KOPT-K1 (cell line): ENCODE measurements at regions not wholly inside any gene's neighbourhood (a gene's known extent, or its start where the extent isn't known, plus 50 kb on each side); places are given as distances from the start of the nearest gene placed in this dataset.

Experiments used
- H3K27ac ChIP-seq: fragments of 200-600 bp; sonication (generic); 2 replicates; pipeline ENCODE4 v1.5.1; 2016; ENCODE audit warnings: antibody characterized with exemption, mild to moderate bottlenecking, low read depth, low read length; ENCODE audit not compliant: poor library complexity, severe bottlenecking
- H3K36me3 ChIP-seq: fragments of 200-600 bp; sonication (generic); 2 replicates; pipeline ENCODE4 v1.5.1; 2017; ENCODE audit warnings: antibody characterized with exemption, mild to moderate bottlenecking, low read length, moderate library complexity; ENCODE audit not compliant: insufficient read depth
- H3K9me3 ChIP-seq: fragments of 200-600 bp; sonication (generic); 2 replicates; pipeline ENCODE4 v1.5.1; 2017; ENCODE audit warnings: antibody characterized with exemption, low read length, mild to moderate bottlenecking; ENCODE audit not compliant: insufficient read depth, poor library complexity, severe bottlenecking

- Histone ChIP-seq H3K36me3 (no peaks in the 10 kb centered on the region), H3K9me3 (peaks cover 7% of the 10 kb centered on the region), H3K27ac (no peak overlapping the region)
Observed at GRCh38 chr5:129363991-129364390, 96.1 kb upstream of the ADAMTS19 start.

GRCh38 chr5:129367883-129368282, 92.2 kb upstream of the ADAMTS19 start:
- peaks cover 7% of the 10 kb centered on the region for H3K9me3 ChIP-seq
- no peaks in the 10 kb centered on the region for H3K36me3 ChIP-seq
- H3K27ac ChIP-seq = no peak overlapping the region

- Histone ChIP-seq H3K36me3 (no peaks in the 10 kb centered on the region), H3K9me3 (no peaks in the 10 kb centered on the region), H3K27ac (no peak overlapping the region)
Observed at GRCh38 chr5:129372025-129372424, 88.1 kb upstream of the ADAMTS19 start.

DNA sequence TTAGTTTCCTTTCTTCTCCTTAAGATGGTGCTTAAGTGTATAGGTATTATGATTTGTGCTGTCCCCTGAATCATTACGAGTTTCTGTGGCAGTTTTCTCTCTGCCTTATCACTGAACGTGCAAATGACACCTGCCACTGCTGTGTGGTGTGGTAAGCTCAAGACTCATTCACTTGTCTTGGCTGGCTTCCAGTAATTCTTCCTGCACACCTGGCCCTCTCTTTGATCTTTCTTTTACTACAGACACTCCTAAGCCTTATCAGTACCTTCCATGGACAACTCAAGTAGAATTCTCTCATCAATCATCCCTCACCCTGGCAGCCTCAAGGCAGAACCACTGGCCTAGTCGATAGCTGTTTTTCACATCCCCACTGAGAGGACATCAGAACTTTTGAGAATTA, 82.6 kb upstream of the ADAMTS19 start:
- Histone ChIP-seq H3K36me3 (no peaks in the 10 kb centered on the region), H3K9me3 (no peaks in the 10 kb centered on the region), H3K27ac (peak overlapping the region; percentile 59)

DNA sequence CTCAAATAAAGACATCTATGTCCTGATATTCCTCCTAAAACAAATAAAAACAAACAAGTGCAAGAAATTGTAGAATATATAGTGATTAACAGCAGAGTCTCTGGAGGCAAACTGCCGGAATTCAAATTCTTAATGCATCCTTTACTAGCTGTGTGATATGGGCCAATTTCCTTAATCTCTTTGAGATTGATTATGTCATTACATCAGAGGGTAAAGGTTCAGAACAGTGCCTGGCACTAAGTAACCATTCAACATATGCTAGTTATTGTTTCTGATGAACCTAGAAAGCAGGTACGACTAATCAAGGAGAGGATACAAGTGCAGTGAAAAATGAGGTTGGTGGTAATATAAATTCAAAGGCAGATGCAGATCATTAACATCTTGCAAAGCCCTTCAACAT, 81.1 kb upstream of the ADAMTS19 start:
- H3K27ac ChIP-seq = peak overlapping the region; percentile 28
- no peaks in the 10 kb centered on the region for H3K36me3 ChIP-seq

DNA sequence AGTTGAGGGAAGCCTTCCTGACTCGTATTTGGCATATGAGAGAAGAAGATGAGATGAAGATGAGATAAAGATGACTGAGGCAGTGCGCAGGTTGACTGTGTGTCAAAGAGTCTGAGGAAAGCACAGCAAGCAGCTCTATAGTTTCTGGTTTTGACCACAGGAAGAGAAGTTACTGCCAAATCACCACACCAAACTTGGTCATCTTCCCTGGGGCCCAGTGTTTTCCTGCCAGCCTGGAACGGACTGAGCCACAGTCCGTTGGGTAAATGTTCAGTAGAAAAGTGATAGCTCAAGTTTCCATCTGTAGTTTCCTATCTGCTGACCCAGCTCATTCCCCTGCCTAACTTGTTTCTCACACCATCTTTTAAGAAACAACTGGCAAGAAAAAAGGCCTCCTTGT, 80.7 kb upstream of the ADAMTS19 start:
- Histone ChIP-seq H3K9me3 (no peaks in the 10 kb centered on the region), H3K27ac (peak overlapping the region; percentile 28), H3K36me3 (no peaks in the 10 kb centered on the region)

More for the DNA sequence above, 81.1 kb upstream of the ADAMTS19 start:
- H3K9me3 ChIP-seq = no peaks in the 10 kb centered on the region

DNA sequence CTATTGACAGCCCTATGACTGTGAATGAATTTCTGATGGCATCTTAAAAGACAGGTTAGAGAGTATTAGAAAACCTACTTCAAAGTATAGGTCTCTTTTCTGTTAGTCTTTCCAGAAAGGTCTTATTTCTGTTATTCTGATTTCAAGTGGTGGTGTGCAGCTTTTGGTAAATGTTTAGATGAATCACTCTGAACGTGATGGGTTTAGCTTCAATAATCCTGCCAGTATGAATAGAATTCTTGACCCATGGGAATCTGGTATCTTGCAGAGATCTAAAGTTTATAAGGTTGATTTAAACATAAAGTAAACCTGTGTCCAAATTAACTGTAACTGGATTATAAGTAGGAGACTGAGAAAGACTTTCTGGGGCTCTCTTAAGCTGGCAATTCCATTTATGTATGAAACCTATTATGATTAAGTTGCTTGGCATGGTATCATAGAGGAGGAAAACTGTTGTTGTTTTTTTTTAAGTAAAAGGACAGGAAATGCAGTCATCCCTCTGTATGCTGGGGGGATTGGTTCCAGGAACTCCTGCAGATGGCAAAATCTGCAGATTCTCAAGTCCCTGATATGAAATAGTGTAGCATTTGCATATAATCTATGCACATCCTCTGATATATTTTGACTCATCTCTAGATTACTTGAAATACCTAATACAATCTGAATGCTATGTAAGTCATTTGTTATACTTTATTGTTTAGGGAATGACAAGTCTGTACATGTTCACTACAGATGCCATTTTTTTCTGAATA, 77.0 kb upstream of the ADAMTS19 start:
- Histone ChIP-seq H3K9me3 (no peaks in the 10 kb centered on the region), H3K27ac (no peak overlapping the region), H3K36me3 (no peaks in the 10 kb centered on the region)

- Histone ChIP-seq H3K27ac (no peak overlapping the region), H3K9me3 (no peaks in the 10 kb centered on the region), H3K36me3 (no peaks in the 10 kb centered on the region)
Observed at GRCh38 chr5:129384193-129384592, 75.9 kb upstream of the ADAMTS19 start.

DNA sequence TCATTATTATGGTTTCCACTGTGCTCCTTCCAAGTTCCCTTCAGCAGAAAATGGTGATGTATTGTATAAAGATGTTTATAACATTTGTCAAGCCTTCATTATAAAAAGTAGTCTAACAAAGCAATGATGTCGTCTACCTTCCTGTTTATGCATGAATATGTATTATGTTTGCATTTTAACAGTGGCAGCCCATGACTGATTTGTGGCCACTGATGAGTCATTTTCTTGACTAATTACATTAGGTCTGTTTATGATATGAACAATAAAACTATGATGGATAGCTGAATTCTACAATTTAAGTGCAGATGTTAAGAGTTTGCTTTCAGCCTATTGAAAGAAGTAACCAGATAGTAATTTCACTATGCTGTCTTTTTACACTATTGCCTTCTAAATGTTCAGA, 75.4 kb upstream of the ADAMTS19 start:
- Histone ChIP-seq H3K36me3 (no peaks in the 10 kb centered on the region), H3K9me3 (no peaks in the 10 kb centered on the region), H3K27ac (no peak overlapping the region)

- H3K36me3 ChIP-seq = no peaks in the 10 kb centered on the region
- H3K27ac ChIP-seq = no peak overlapping the region
- no peaks in the 10 kb centered on the region for H3K9me3 ChIP-seq
Observed at GRCh38 chr5:129387944-129388343, 72.2 kb upstream of the ADAMTS19 start.

DNA sequence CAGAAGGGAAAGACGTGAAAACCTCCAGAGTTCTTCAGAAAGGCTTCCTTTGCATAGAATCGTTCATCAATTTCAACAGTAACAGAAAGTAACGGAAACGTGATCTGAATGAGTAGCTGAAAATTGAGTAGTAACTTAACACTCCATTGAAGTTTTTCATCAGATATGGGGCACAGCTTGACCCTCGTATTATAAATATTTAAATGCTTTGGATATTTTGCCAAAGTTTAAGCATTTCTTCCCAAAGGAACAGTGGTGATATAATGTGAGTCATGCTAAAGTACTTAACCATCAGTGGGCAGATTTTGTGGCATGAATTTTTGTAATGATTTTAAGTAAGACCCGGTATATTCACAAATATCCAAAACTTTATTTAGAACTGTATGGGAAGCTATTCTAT, 67.4 kb upstream of the ADAMTS19 start:
- Histone ChIP-seq H3K36me3 (no peaks in the 10 kb centered on the region), H3K9me3 (no peaks in the 10 kb centered on the region), H3K27ac (no peak overlapping the region)

DNA sequence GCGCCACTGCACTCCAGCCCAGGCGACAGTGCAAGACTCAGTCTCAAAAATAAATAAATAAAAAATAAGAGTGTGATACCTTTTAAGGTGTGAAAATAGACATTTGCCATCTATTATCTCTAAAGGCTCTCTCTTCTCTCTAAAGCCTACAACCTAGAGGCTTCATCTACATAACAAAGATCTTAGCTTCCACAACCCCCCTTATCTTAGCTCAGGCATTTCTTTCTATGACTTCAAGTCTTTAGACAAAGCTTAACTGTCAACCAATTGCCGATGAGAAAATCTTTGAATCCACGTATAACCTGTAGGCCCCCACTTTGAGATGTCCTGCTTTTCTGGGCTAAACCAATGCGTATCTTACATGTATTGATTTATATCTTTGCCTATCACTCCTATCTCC, 64.9 kb upstream of the ADAMTS19 start:
- Histone ChIP-seq H3K27ac (no peak overlapping the region), H3K36me3 (no peaks in the 10 kb centered on the region), H3K9me3 (no peaks in the 10 kb centered on the region)

GRCh38 chr5:129398026-129398678, 61.9 kb upstream of the ADAMTS19 start:
- Histone ChIP-seq H3K27ac (no peak overlapping the region), H3K9me3 (no peaks in the 10 kb centered on the region), H3K36me3 (no peaks in the 10 kb centered on the region)

- Histone ChIP-seq H3K9me3 (no peaks in the 10 kb centered on the region), H3K27ac (no peak overlapping the region), H3K36me3 (no peaks in the 10 kb centered on the region)
Observed at GRCh38 chr5:129399069-129399468, 61.0 kb upstream of the ADAMTS19 start.

DNA sequence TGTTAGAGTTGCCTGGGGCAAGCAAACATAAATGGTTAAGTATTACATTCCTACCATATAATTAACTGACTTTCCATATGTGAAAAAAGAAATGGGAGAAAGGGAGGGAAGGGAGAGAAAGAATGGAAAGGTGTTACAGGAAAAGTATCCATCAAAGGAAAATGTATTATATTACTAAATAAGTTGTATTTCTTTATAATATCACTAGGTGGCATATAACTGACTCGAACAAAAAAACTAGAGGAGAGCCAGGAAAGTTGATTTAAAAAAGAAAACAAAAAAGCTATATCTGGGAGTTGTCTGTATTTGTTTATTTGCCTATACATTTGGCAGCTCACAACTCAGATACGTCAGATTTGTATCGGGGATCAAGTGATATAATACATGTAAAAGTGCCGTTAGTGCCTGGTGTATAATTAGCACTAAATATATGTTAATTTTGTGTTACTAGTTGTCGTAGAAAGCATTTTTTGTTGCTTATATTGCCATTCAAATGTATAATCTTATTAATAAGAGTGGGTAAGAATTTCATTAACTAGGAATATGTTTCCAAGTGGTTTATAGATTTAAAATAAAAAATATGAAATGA, 59.6 kb upstream of the ADAMTS19 start:
- H3K36me3 ChIP-seq = no peaks in the 10 kb centered on the region

GRCh38 chr5:129405222-129405621, 54.9 kb upstream of the ADAMTS19 start:
- Histone ChIP-seq H3K9me3 (no peaks in the 10 kb centered on the region), H3K27ac (no peak overlapping the region), H3K36me3 (no peaks in the 10 kb centered on the region)

More for the DNA sequence above, 59.6 kb upstream of the ADAMTS19 start:
- Histone ChIP-seq H3K9me3 (no peaks in the 10 kb centered on the region), H3K27ac (no peak overlapping the region)
